Prostate gland (tissue), 2 donors: ENCODE measurements at regions not wholly inside any gene's neighbourhood (a gene's known extent, or its start where the extent isn't known, plus 50 kb on each side); places are given as distances from the start of the nearest gene placed in this dataset.

Experiments used
- CTCF ChIP-seq, 4 experiments: fragments of 200-600 bp in 2 of 4; fragments of 450-650 bp in 2 of 4; sonication (generic) in 2 of 4; IDR thresholded peaks; 1 replicate in 3 of 4; 2 replicates in 1 of 4; pipeline ENCODE4 v1.5.1; 2016 to 2019; ENCODE audit warnings: antibody characterized with exemption in 4 of 4, mild to moderate bottlenecking in 2 of 4, moderate library complexity in 2 of 4
- POLR2A ChIP-seq: fragments of 450-650 bp; IDR thresholded peaks from one replicate; pipeline ENCODE4 v1.6.1; 2016; ENCODE audit warnings: antibody characterized with exemption, mild to moderate bottlenecking
- POLR2AphosphoS5 ChIP-seq: sonication (generic); formaldehyde crosslinking; IDR thresholded peaks from one replicate; pipeline ENCODE4 v1.6.1; 2017; ENCODE audit warnings: antibody characterized with exemption

- no peak for TF ChIP-seq POLR2AphosphoS5
- no peak for TF ChIP-seq POLR2A
- no peak for TF ChIP-seq CTCF (IDR thresholded peaks at IDR 0.05)
Observed at GRCh38 chr10:1923586-1923985, 186.3 kb upstream of the ADARB2 start.
